ENCODE measurements at regions not wholly inside any gene's neighbourhood (a gene's known extent, or its start where the extent isn't known, plus 50 kb on each side); places are given as distances from the start of the nearest gene placed in this dataset.

DNA sequence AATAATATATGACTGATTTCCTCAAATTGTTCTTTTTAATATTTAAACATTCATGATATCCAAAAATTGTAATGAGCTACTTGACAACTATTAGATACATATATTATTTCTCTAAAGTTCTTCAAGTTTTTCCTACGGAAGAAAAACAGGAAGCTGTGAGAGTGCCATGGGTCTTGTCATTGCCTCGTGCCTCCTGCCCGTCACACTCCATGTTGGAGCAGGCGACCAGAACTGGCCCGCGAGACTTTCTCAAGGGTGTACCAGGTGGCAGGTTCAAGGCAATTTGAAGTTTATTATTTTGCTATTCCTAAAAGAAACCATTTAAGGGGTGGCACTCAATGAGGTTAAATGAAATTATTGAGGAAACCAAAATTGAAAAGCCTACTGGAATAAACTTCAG is 337.2 kb downstream of the HACE1 start:
- no peak for TF ChIP-seq CTCF (IDR thresholded peaks at IDR 0.05)
- no peak for TF ChIP-seq POLR2A (IDR thresholded peaks at IDR 0.05)
- TF ChIP-seq POLR2AphosphoS5 (IDR thresholded peaks at IDR 0.05; ENCODE audit: insufficient read depth in 1 of 2, low read depth in 1 of 2) = no peak
